ENCODE measurements at regions not wholly inside any gene's neighbourhood (a gene's known extent, or its start where the extent isn't known, plus 50 kb on each side); places are given as distances from the start of the nearest gene placed in this dataset.
"Not testable (repeated sequence)": the region's sequence is repeated elsewhere in the genome, so short reads cannot be mapped to it uniquely, and the experiment has no call there.

- H3K27ac ChIP-seq, result no peak overlapping the region
- TF ChIP-seq POLR2A (IDR thresholded peaks at IDR 0.05), result no peak
- TF ChIP-seq CTCF (IDR thresholded peaks at IDR 0.05), result no peak
- no peaks in the 10 kb centered on the region for H3K36me3 ChIP-seq
- no peak overlapping the region for H3K4me3 ChIP-seq
- intact Hi-C loops (cut with DNase I; ENCODE audit: low total_unique reads), result no loop called here
- no peaks in the 10 kb centered on the region for H3K4me1 ChIP-seq
- DNase-seq, result no peak
- no peaks in the 10 kb centered on the region for H3K27me3 ChIP-seq
- H3K9me3 ChIP-seq, result no peaks in the 10 kb centered on the region
Measured at GRCh38 chr12:30533558-30534265, 162.0 kb downstream of the IPO8 start.

- Histone ChIP-seq H3K4me3 (no peak overlapping the region), H3K4me1 (no peaks in the 10 kb centered on the region), H3K9me3 (no peaks in the 10 kb centered on the region), H3K27me3 (no peaks in the 10 kb centered on the region), H3K27ac (no peak overlapping the region), H3K36me3 (no peaks in the 10 kb centered on the region)
- no peak for TF ChIP-seq CTCF (IDR thresholded peaks at IDR 0.05)
- TF ChIP-seq POLR2A (IDR thresholded peaks at IDR 0.05), result no peak
- intact Hi-C loops (cut with DNase I; ENCODE audit: low total_unique reads), result no loop called here
- no peak for DNase-seq
Measured at GRCh38 chr12:30531731-30532678, 163.7 kb downstream of the IPO8 start.

- Histone ChIP-seq H3K4me1 (no peaks in the 10 kb centered on the region), H3K27ac (no peak overlapping the region), H3K27me3 (no peaks in the 10 kb centered on the region), H3K9me3 (no peaks in the 10 kb centered on the region), H3K36me3 (no peaks in the 10 kb centered on the region), H3K4me3 (no peak overlapping the region)
- no peak for TF ChIP-seq CTCF (IDR thresholded peaks at IDR 0.05)
- TF ChIP-seq POLR2A (IDR thresholded peaks at IDR 0.05), result no peak
- intact Hi-C loops (cut with DNase I; ENCODE audit: low total_unique reads), result no loop called here
- no peak for DNase-seq
Measured at GRCh38 chr12:30529489-30530269, 166.0 kb downstream of the IPO8 start.

GRCh38 chr12:30525171-30525570, 170.5 kb downstream of the IPO8 start:
- H3K27ac ChIP-seq, result no peak overlapping the region
- H3K4me3 ChIP-seq, result no peak overlapping the region
- TF ChIP-seq POLR2A (IDR thresholded peaks at IDR 0.05), result no peak
- no peak for TF ChIP-seq CTCF (IDR thresholded peaks at IDR 0.05)
- H3K9me3 ChIP-seq, result no peaks in the 10 kb centered on the region
- DNase-seq, result no peak
- H3K4me1 ChIP-seq, result no peaks in the 10 kb centered on the region
- no peaks in the 10 kb centered on the region for H3K27me3 ChIP-seq
- no peaks in the 10 kb centered on the region for H3K36me3 ChIP-seq
- intact Hi-C loops (cut with DNase I; ENCODE audit: low total_unique reads), result no loop called here

GRCh38 chr12:30520285-30520684, 175.4 kb downstream of the IPO8 start:
- intact Hi-C loops (cut with DNase I; ENCODE audit: low total_unique reads); H3K4me1 ChIP-seq; H3K27me3 ChIP-seq: not testable (repeated sequence)

More at GRCh38 chr12:30520285-30520684, 175.4 kb downstream of the IPO8 start:
- H3K4me3 ChIP-seq, DNase-seq, H3K36me3 ChIP-seq, H3K27ac ChIP-seq, H3K9me3 ChIP-seq: not testable (repeated sequence)
